Tongue (tissue), 1 donor: ENCODE measurements at regions not wholly inside any gene's neighbourhood (a gene's known extent, or its start where the extent isn't known, plus 50 kb on each side); places are given as distances from the start of the nearest gene placed in this dataset.
"Not testable (repeated sequence)": the region's sequence is repeated elsewhere in the genome, so short reads cannot be mapped to it uniquely, and the experiment has no call there.

Source experiments
- DNase-seq: peaks from one replicate; pipeline ENCODE4 v3.0.0-alpha.2; 2015

GRCh38 chr4:45072981-45073380 lies 346.6 kb upstream of the GNPDA2 start:
- DNase-seq = no peak

GRCh38 chr4:45064741-45065140 lies 338.4 kb upstream of the GNPDA2 start:
- DNase-seq = peak; percentile 42

GRCh38 chr4:45063696-45064095 lies 337.3 kb upstream of the GNPDA2 start:
- peak; percentile 82 for DNase-seq

GRCh38 chr4:45062935-45063545 lies 336.7 kb upstream of the GNPDA2 start:
- peak; percentile 90 for DNase-seq

DNA sequence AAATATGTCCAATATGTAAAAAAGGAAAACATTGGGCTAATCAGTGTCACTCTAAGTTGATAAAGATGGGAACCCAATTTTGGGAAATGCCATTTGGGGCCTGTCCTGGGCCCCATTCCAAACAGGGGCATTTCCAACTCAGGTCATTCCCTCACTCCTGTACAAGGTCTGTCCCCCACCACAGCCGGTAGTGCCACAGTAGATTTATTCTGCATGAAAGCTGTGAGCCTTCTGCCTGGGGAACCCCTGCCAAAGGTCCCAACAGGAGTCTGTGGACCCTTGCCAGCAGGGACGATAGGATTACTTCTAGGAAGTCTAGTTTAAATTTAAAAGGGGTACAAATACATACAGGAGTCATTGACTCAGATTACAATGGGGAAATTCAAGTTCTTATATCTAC lies 317.6 kb upstream of the GNPDA2 start:
- no peak for DNase-seq

DNA sequence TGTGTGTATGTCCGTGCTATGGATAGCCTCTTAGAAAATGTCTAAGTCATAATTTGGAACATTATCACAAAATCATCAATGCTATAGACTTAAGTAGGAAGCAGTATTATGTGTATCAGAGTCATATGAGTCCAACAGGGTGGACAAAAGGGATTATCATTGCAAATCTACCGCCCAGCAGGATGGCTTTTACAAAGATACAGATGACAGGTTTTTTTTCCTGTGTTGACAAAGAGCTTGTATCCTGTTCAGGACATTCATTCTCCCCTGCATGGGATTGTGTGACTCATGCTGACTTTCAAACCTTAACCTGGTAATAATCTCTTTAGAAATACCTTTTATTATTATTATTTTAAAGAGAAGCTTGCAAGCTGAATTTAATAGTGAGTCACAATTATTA lies 310.3 kb upstream of the GNPDA2 start:
- DNase-seq = no peak

DNA sequence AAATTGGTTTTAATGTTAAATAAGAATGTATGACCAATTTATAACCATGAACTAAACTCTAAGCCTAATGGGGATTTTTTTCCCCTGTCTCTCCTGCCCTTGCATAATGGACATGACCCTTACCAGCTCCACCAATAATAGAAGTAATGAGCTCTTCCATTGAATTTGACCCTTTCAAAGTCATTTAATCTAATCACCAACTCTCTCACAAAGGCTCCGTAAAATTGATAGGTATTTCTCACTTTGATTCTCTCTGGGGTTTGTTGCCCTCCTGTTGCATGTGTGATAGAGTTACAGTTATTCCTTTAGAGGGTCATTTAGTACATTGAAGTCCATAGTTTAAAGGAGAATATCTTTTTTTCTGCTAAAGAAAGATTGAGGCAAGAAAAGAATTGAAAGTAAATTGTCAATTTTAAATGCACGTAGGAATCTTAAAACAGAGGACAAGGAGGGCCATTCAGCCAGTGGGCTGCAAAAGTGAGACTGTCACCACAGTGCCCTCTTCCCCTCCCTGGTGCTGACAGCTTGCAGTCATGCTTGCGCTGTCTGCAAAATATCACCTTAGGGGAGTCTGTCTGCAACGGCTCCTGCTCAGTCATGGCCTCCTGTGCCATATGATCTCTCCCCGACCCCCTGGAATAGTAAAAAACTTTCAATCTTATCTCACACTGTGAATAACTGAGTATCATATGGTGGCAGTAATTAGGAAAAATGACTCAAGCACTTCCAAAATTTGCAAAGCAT lies 307.5 kb upstream of the GNPDA2 start:
- DNase-seq = no peak

DNA sequence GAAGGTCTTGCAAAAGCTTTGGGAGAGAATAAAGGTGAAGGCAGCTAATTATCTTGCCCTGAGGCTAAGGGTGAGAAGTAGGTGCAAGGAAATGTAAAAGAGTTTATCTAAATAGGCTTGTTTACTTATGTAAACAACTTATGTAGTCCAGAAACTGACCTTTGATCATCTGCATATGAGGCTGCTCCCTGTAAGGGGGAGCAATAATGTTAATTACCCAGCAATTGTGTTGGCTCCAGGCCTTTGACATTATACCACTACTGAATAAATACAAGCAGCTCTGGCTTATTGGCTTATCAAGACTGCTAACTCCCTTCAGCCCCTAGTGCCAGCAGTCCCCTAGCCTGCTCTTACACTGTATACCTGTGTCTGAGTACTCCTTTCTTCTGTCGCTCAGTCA lies 303.7 kb upstream of the GNPDA2 start:
- DNase-seq = no peak

DNA sequence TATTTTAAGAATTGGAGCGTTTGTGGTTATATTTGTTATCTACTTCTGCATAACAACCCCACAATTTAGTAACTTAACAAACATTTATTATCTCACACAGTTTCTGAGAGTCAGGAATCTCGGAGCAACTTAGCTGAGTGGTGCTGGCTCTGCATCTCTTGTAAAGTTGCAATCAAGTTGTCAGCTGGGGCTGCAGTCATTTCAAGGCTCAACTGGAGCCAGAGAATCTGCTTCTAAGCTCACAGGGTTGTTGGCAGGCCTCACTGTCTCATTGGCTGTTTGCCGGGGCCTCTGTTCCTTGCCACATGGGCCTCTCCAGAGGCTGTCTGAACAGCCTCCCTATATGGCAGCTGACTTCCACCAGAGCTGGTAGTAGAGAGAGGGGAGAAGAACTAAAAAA lies 281.2 kb upstream of the GNPDA2 start:
- DNase-seq = no peak

- DNase-seq = no peak
These were observed 279.7 kb upstream of the GNPDA2 start for GRCh38 chr4:45006078-45006477.

- no peak for DNase-seq
These were observed 278.6 kb upstream of the GNPDA2 start for GRCh38 chr4:45004847-45005565.

DNA sequence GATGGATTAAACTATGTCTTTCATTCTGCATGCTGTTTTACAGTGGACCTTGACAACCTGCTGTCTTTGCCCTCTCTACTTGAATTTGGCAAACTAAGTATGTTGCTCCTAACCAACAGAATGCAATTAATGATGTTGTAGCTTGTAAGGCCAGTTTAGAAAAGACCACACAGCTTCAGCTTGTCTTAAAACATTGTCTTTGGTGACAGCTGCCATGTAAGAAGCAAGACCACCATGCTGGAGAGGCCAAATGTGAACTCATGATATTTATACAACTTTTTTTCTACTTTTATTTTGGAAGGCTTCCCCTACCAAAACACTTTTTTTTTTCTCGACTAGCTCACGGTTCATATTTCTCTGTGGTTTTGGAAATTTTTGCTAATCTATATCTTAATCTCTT lies 278.0 kb upstream of the GNPDA2 start:
- peak; percentile 9 for DNase-seq

DNA sequence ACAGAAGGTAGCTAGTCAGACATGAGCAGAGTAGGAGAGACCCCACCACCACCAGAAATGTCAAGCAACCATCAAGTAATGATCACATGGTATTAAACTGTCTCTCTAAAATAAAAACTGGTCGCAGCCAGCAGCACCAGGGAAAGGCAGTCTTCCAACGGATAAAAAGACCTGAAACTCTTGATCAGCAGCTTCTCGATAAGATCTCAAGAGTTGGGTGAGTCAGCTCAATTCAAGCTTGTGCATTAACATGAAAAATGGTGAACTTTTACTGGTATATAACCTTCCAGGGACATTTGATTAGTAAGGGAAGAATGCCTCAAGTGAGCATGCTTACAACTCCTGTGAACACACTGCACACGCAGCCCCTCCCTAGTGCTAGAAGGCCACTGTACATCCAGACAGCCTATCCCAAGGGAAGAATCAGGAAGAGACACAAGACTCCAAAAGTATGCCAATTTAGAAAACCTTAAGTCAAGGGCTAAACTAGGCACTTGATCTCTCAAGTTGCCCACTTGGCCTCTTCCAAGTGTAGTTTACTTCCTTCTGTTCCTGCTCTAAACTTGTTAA lies 270.0 kb upstream of the GNPDA2 start:
- no peak for DNase-seq

- no peak for DNase-seq
These were observed 261.7 kb upstream of the GNPDA2 start for GRCh38 chr4:44988011-44988410.

DNA sequence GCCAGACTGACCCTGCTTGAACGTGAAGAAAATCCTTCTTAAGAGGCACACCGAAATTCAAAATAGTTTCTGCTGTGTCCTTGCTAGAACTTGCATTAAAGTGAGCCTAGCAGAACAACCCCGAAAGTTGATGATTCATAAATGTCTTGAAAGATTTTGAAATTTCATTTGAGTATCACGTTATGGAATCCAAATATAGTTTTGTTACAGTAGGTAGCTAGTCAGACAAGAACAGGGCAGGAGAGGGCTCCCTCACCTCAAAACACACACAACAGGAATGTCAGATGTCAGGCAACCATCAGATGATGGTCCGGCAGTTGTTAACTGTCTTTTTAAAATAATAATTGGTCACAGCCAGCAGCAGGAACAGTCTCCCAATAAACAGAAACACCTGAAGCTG lies 259.6 kb upstream of the GNPDA2 start:
- DNase-seq = no peak

DNA sequence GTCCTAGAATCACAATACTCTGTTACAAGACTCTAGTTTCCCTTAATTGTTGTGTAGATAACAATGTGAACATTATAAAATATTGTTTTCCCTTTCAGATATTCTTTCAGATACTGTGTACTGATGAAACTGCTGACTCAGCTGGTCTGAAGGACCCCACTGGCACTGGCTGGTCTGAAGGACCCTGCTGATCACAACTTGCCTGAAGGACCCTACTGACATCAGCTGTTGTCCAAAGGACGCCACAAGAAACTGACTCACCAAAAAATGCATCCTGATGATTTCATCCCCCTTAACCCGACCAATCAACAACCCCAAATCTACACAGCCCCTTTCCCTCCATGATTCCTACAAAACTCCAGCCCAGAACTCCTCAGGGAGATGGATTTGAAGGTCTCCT lies 258.8 kb upstream of the GNPDA2 start:
- DNase-seq = no peak

DNA sequence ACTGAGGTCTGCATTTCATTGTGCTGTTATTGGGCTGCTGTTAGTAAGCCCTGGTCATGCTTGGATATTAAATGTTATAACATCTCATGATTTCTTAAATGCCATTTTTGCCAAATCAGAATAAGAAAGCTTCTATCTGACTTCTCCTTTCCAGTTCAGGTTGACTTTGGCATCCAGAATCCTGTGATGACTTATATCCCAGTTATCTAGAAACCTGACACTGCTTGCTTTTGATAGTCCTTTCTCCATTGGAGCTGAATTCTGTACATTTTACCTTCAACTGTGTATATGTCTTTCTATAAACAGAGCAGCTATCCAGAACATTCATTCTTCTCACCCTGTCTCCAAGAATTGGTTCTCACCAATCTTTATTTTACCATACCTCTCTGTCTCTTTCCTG lies 257.7 kb upstream of the GNPDA2 start:
- DNase-seq = no peak

DNA sequence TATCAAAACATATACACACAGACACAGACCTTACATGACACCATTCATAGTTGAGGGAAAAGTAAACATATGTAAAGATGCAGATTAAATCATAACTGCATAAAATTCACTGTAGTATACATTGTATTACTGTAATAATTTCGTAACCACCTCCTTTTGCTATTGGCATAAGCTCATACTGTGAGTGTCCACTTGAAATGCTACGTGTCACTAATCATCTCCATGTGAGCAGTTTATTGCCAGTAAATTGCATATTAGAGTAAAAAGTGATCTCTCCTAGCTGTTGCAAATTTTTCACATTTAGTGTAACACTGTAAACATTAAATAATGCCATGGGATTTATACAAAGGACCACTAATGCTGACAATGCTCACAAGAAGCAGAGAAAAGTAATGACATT lies 256.7 kb upstream of the GNPDA2 start:
- no peak for DNase-seq

GRCh38 chr4:44978020-44978419 lies 251.7 kb upstream of the GNPDA2 start:
- no peak for DNase-seq

DNA sequence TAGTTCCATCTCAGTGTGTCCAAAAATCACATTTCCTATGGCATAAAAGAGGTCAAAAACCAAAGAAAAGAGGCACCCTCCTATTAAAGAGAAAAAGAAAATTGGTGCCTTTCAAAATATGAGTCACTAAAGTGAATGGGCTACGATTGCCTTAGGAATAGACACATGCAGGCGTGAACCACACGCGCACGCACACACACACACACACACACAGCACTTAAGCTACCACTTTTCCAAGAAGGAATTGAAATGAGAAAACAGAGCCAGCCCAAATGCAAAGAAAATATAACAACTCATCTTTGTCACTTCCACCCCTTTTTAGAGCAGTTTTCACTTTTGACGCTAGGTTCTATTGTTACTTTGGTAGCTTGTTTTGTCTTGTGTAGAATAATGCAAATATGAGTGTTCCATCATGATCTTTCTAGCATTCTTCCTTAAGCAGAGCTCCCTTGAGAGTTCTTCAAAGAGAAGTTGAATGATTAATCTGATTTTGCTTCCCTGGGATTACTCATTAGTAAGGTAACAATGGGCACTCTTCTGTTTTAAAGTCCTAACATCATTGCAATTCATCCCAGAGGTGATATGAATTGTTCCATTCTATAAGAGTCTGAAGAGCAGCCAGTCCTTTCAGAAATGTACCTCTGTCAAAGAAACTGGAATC lies 239.2 kb upstream of the GNPDA2 start:
- DNase-seq = no peak

DNA sequence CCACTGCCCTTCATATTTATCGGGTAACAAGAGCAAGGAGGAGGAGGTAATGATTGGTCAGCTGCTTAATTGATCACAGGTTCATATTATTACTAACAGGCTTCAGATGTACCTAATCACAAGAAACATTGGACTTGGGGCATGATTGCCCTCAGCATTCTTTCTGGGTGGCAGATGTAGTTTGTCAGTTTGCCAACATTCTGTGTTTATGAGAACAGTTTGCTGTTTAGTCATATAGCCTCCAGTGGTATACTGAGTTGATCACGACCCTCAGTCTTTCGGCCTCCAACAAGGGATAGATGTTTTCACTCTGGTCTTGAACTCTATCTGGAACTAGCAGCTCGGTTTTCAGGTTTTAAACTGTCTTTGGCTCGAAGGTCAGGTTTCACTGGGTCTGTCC lies 237.7 kb upstream of the GNPDA2 start:
- DNase-seq = not testable (repeated sequence)

DNA sequence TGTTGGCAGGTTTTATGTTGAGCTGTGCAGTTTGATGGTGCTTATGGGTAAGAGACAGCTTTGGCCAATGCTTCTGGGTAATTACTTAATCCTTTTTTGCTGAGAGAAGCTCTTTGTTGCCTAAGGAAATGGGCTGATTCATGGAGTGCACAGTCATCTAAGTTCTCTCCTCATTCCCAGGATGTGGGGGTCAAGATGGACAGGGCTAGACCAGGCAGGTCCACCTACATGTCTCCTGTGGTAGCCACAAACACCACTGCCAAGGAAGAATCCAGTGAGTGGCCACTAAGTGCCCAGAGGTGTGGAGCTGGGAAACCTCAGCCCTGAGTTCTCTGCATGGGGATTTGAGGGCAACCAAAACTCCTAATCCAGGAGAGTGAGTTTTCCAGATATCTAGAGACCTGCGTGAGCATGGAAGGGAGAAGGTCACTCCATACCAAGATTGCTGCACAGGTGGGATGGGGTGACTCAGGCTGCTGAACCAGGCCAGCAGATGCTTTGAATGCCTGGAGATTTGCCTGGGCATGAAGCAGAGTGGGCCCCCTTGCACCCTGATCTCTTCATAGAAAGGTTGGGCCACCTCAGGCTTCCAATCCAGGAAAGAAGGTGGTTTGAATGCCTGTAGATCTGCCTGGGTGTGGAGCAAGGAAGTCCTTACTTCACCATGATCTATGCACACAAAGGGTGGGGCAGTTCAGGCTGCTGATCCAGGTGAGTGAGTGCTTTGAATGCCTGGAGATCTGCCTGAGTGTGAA lies 234.8 kb upstream of the GNPDA2 start:
- no peak for DNase-seq
